GM21381 (cell line): ENCODE measurements at regions not wholly inside any gene's neighbourhood (a gene's known extent, or its start where the extent isn't known, plus 50 kb on each side); places are given as distances from the start of the nearest gene placed in this dataset.
"Not testable (repeated sequence)": the region's sequence is repeated elsewhere in the genome, so short reads cannot be mapped to it uniquely, and the experiment has no call there.

ENCODE experiments used
- ATAC-seq: cut with Tn5 transposase; IDR thresholded peaks from one replicate; pipeline ENCODE4 v1.9.1; 2021; ENCODE audit warnings: mild to moderate bottlenecking, moderate library complexity; ENCODE audit not compliant: unreplicated experiment

- peak; percentile 11 for ATAC-seq
Observed at GRCh38 chr12:33588725-33589405, 149.2 kb upstream of the SYT10 start.

- ATAC-seq = no peak
Observed at GRCh38 chr12:33589576-33590114, 150.0 kb upstream of the SYT10 start.

- ATAC-seq = no peak
Observed at GRCh38 chr12:33593753-33594152, 154.1 kb upstream of the SYT10 start.

- ATAC-seq = no peak
Observed at GRCh38 chr12:33596061-33596460, 156.4 kb upstream of the SYT10 start.

- ATAC-seq = no peak
Observed at GRCh38 chr12:33596814-33597213, 157.2 kb upstream of the SYT10 start.

- no peak for ATAC-seq
Observed at GRCh38 chr12:33602515-33602914, 162.9 kb upstream of the SYT10 start.

- no peak for ATAC-seq
Observed at GRCh38 chr12:33605757-33606156, 166.1 kb upstream of the SYT10 start.

- ATAC-seq = no peak
Observed at GRCh38 chr12:33609910-33610309, 170.3 kb upstream of the SYT10 start.

GRCh38 chr12:33614630-33615029 is 175.0 kb upstream of the SYT10 start:
- ATAC-seq = no peak

GRCh38 chr12:33617218-33617617 is 177.6 kb upstream of the SYT10 start:
- ATAC-seq = no peak

- ATAC-seq = no peak
Observed at GRCh38 chr12:33628087-33628486, 188.5 kb upstream of the SYT10 start.

- ATAC-seq = no peak
Observed at GRCh38 chr12:33634544-33634943, 194.9 kb upstream of the SYT10 start.

- not testable (repeated sequence) for ATAC-seq
Observed at GRCh38 chr12:33636930-33637329, 197.3 kb upstream of the SYT10 start.

GRCh38 chr12:33639975-33640374 is 200.4 kb upstream of the SYT10 start:
- no peak for ATAC-seq

- ATAC-seq = no peak
Observed at GRCh38 chr12:33649992-33650391, 210.4 kb upstream of the SYT10 start.

GRCh38 chr12:33650832-33651231 is 211.2 kb upstream of the SYT10 start:
- no peak for ATAC-seq

- ATAC-seq = no peak
Observed at GRCh38 chr12:33653362-33653761, 213.7 kb upstream of the SYT10 start.

GRCh38 chr12:33654313-33654712 is 214.7 kb upstream of the SYT10 start:
- ATAC-seq = no peak

GRCh38 chr12:33663000-33663654 is 223.5 kb upstream of the SYT10 start:
- no peak for ATAC-seq

- ATAC-seq = no peak
Observed at GRCh38 chr12:33669349-33669748, 229.7 kb upstream of the SYT10 start.

GRCh38 chr12:33670284-33670683 is 230.7 kb upstream of the SYT10 start:
- no peak for ATAC-seq

GRCh38 chr12:33671676-33672075 is 232.1 kb upstream of the SYT10 start:
- no peak for ATAC-seq
